Stomach (tissue), 8 donors: ENCODE measurements at regions not wholly inside any gene's neighbourhood (a gene's known extent, or its start where the extent isn't known, plus 50 kb on each side); places are given as distances from the start of the nearest gene placed in this dataset.

Experiments
- DNase-seq, 2 donors: peaks; one replicate each; pipeline versions ENCODE4 v3.0.0 to v3.0.0-alpha.2; 2013 to 2019
- H3K27ac ChIP-seq, 5 donors: fragments of 200-600 bp in 4 of 5; sonication (generic) in 4 of 5; one replicate each; pipeline ENCODE4 v1.5.1; 2013 to 2019; ENCODE audit warnings: mild to moderate bottlenecking in 1 of 5, moderate library complexity in 1 of 5
- H3K27me3 ChIP-seq, 3 donors: fragments of 200-600 bp; sonication (generic); one replicate each; pipeline ENCODE4 v1.5.1; 2017 to 2019; ENCODE audit warnings: mixed run types in 1 of 3
- H3K36me3 ChIP-seq, 4 donors: fragments of 200-600 bp; sonication (generic); 1 replicate in 3 of 4; 2 replicates in 1 of 4; pipeline ENCODE4 v1.5.1; 2016 to 2019
- H3K4me1 ChIP-seq, 4 donors: fragments of 200-600 bp; sonication (generic); one replicate each; pipeline ENCODE4 v1.5.1; 2016 to 2019
- H3K4me3 ChIP-seq, 4 donors: fragments of 200-600 bp; sonication (generic) in 3 of 4; one replicate each; pipeline ENCODE4 v1.5.1; 2016 to 2019; ENCODE audit warnings: mild to moderate bottlenecking in 1 of 4
- H3K9me3 ChIP-seq, 4 donors: fragments of 200-600 bp; sonication (generic); one replicate each; pipeline ENCODE4 v1.5.1; 2016 to 2019
- EP300 ChIP-seq: sonication (generic); formaldehyde crosslinking; IDR thresholded peaks from one replicate; pipeline ENCODE4 v1.6.1; 2017; ENCODE audit warnings: antibody characterized with exemption
- POLR2A ChIP-seq, 4 donors: fragments of 450-650 bp; IDR thresholded peaks; one replicate each; pipeline ENCODE4 v1.6.1; 2016; ENCODE audit warnings: antibody characterized with exemption in 4 of 4, control low read depth in 2 of 4, mild to moderate bottlenecking in 1 of 4, moderate library complexity in 1 of 4
- POLR2AphosphoS5 ChIP-seq, 3 donors: sonication (generic); formaldehyde crosslinking; IDR thresholded peaks; one replicate each; pipeline ENCODE4 v1.6.1; 2016; ENCODE audit warnings: antibody characterized with exemption in 3 of 3
- WGBS, 5 donors: extraction: QIAGEN DNeasy Blood & Tissue Kit in 3 of 5; methylation state at CpG; one replicate each; pipeline versions ENCODE4 v1.1.5 to v1.1.7; 2013 to 2018; 5-methylcytosine and 5-hydroxymethylcytosine counted together
- intact Hi-C: fragments of 100-400 bp; cut with DNase I; formaldehyde crosslinking; loops from one replicate; pipeline ENCODE4 v1.15.1; 2023; ENCODE audit warnings: low total_unique reads
- TF ChIP-seq, protein P1 (sequence below), 7 experiments: fragments of 450-650 bp in 4 of 7; fragments of 200-600 bp in 3 of 7; sonication (generic) in 3 of 7; IDR thresholded peaks; one replicate each; pipeline ENCODE4 v1.5.1; 2016 to 2019; ENCODE audit warnings: antibody characterized with exemption in 7 of 7, control low read depth in 2 of 7, mild to moderate bottlenecking in 1 of 7
- donor health status: healthy with polysubstance abuse.
- donor health status: Bipolar disorder and iron deficiency.
- donor health status: healthy.

DNA sequence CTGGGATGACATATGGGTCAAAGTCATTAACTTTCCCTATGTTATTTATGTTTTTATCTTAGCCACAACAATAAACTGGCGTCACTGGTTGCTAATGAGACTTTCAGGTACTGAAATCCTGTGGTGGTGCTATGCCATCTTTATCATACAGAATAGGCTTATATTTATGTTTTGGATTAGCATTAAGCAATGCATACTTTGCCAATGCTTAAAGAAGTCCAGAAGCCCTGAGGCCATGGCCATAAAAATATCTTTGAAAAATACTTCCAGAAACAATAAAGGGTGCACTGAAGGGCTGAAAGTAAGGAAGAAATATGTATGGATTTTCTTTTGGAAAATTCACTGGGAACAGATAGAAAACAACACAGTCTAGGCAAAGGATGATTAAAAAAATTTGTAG, 304.6 kb upstream of the SLC10A2 start:
- intact Hi-C loops, result no loop called here
- no peaks in the 10 kb centered on the region for H3K36me3 ChIP-seq
- no peaks in the 10 kb centered on the region for H3K9me3 ChIP-seq
- H3K4me1 ChIP-seq, result no peaks in the 10 kb centered on the region
- WGBS, 5 donors, result 36 to 73% (median 59%) methylated on average over 1 of the region's 1 CpG
- no peak overlapping the region for H3K4me3 ChIP-seq
- no peak for TF ChIP-seq POLR2A (IDR thresholded peaks at IDR 0.05)
- TF ChIP-seq, protein P1, sequence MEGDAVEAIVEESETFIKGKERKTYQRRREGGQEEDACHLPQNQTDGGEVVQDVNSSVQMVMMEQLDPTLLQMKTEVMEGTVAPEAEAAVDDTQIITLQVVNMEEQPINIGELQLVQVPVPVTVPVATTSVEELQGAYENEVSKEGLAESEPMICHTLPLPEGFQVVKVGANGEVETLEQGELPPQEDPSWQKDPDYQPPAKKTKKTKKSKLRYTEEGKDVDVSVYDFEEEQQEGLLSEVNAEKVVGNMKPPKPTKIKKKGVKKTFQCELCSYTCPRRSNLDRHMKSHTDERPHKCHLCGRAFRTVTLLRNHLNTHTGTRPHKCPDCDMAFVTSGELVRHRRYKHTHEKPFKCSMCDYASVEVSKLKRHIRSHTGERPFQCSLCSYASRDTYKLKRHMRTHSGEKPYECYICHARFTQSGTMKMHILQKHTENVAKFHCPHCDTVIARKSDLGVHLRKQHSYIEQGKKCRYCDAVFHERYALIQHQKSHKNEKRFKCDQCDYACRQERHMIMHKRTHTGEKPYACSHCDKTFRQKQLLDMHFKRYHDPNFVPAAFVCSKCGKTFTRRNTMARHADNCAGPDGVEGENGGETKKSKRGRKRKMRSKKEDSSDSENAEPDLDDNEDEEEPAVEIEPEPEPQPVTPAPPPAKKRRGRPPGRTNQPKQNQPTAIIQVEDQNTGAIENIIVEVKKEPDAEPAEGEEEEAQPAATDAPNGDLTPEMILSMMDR (IDR thresholded peaks at IDR 0.05), result no peak
- TF ChIP-seq POLR2AphosphoS5 (IDR thresholded peaks at IDR 0.05), result no peak
- no peak for TF ChIP-seq EP300
- H3K27me3 ChIP-seq, result no peaks in the 10 kb centered on the region
- DNase-seq, result no peak
- no peak overlapping the region for H3K27ac ChIP-seq

DNA sequence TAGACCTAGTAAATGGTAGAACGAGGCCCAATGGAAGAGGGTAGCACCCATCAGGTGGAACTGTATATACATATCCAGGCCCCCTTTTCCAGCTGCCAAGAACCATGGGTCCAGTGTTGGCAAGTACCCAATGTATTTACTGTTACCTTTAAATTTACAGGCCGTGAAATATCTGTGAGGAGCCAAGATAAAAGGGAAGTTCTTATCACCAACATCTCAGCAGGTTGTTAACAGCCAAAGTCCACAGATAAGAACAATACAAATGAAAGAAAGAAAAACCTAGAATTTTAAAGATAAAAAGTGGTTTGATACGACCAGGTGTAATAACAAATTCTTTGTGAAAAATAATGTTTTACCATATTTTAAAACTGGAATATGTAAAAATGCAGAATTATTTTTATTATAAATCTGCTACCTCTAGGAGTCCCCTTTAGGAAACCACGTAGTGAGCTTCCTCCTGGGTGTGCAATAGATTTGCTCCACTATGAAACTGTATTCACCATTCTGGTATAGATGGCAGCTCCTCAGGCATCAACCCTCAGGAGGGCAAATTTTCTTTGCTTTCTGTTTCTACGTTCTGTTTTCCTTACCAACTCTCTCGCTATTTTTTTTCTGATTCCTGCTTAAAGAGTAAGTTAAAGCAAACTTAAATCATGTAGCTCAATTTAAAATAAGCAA, 292.2 kb upstream of the SLC10A2 start:
- Histone ChIP-seq H3K27me3 (no peaks in the 10 kb centered on the region), H3K9me3 (peaks cover 0 to 9% (median 0%) of the 10 kb centered on the region in 4 donors), H3K4me1 (no peaks in the 10 kb centered on the region), H3K36me3 (no peaks in the 10 kb centered on the region), H3K4me3 (no peak overlapping the region), H3K27ac (no peak overlapping the region)
- 36 to 48% (median 42%) methylated on average over 6 of the region's 6 CpGs for WGBS, 5 donors
- no peak for DNase-seq
- intact Hi-C loops, result no loop called here
- TF ChIP-seq POLR2AphosphoS5 (IDR thresholded peaks at IDR 0.05) (no peak), EP300 (no peak), POLR2A (IDR thresholded peaks at IDR 0.05) (no peak)
- TF ChIP-seq, protein P1 (IDR thresholded peaks at IDR 0.05), result no peak

- Histone ChIP-seq H3K4me3 (no peak overlapping the region), H3K9me3 (peaks cover 0 to 9% (median 0%) of the 10 kb centered on the region in 4 donors), H3K36me3 (no peaks in the 10 kb centered on the region), H3K27me3 (no peaks in the 10 kb centered on the region), H3K4me1 (no peaks in the 10 kb centered on the region), H3K27ac (no peak overlapping the region)
- WGBS, 5 donors, result 77 to 84% (median 82%) methylated on average over 6 of the region's 6 CpGs
- TF ChIP-seq POLR2AphosphoS5 (IDR thresholded peaks at IDR 0.05) (no peak), POLR2A (IDR thresholded peaks at IDR 0.05) (no peak), EP300 (no peak)
- TF ChIP-seq, protein P1 (IDR thresholded peaks at IDR 0.05), result no peak
- intact Hi-C loops, result no loop called here
- DNase-seq, result no peak
Measured at GRCh38 chr13:103356226-103356864, 290.1 kb upstream of the SLC10A2 start.

GRCh38 chr13:103354171-103354570, 288.0 kb upstream of the SLC10A2 start:
- peaks cover 0 to 9% (median 0%) of the 10 kb centered on the region in 4 donors for H3K9me3 ChIP-seq
- 52 to 82% (median 73%) methylated on average over 2 of the region's 2 CpGs for WGBS, 5 donors
- H3K27ac ChIP-seq, result no peak overlapping the region
- H3K36me3 ChIP-seq, result no peaks in the 10 kb centered on the region
- intact Hi-C loops, result no loop called here
- peak in 1 of 2 donors; percentile 17 for DNase-seq
- H3K4me1 ChIP-seq, result no peaks in the 10 kb centered on the region
- H3K4me3 ChIP-seq, result no peak overlapping the region
- no peaks in the 10 kb centered on the region for H3K27me3 ChIP-seq
- TF ChIP-seq POLR2A (IDR thresholded peaks at IDR 0.05) (no peak), POLR2AphosphoS5 (IDR thresholded peaks at IDR 0.05) (no peak), EP300 (no peak)
- TF ChIP-seq, protein P1 (IDR thresholded peaks at IDR 0.05), result no peak
